Panc1 (cell line): ENCODE measurements at regions not wholly inside any gene's neighbourhood (a gene's known extent, or its start where the extent isn't known, plus 50 kb on each side); places are given as distances from the start of the nearest gene placed in this dataset.

ENCODE experiments used
- ATAC-seq: fragments of 200-7000 bp; cut with Tn5 transposase; 2 replicates; pipeline ENCODE4 v1.9.1; 2020; ENCODE audit warnings: mild to moderate bottlenecking, moderate library complexity
- BruUV-seq: library from RNA; stranded (reverse); fragments of 400-500 nt; replicated peaks from 2 replicates; lab custom pipeline; 2021; lab: Mats Ljungman, UMichigan
- CTCF ChIA-PET: fragments of 300-600 bp; sonication (Branson Sonifier 250); formaldehyde crosslinking; loops from one replicate; lab custom pipeline; 2022; ENCODE audit warnings: antibody characterized with exemption; lab: Charles Lee
- POLR2A ChIA-PET: fragments of 300-600 bp; sonication (Branson Sonifier 250); formaldehyde crosslinking; loops from one replicate; lab custom pipeline; 2022; ENCODE audit warnings: antibody characterized with exemption; lab: Charles Lee
- DNase-seq: peaks from one replicate; pipeline ENCODE4 v3.0.0-alpha.2; 2010; ENCODE audit warnings: low read depth, low spot score
- H3K27ac ChIP-seq: 2 replicates; pipeline ENCODE4 v1.5.1; 2011; ENCODE audit warnings: mild to moderate bottlenecking, low read length, inconsistent platforms
- H3K27me3 ChIP-seq: fragments of 200-500 bp; sonication (Bioruptor generic); 2 replicates; pipeline ENCODE4 v1.6.0; 2014; ENCODE audit warnings: low read length, inconsistent platforms; ENCODE audit not compliant: control insufficient read depth, insufficient read depth
- H3K36me3 ChIP-seq: fragments of 200-500 bp; sonication (Bioruptor generic); 2 replicates; pipeline ENCODE4 v1.5.1; 2014; ENCODE audit warnings: inconsistent platforms, mild to moderate bottlenecking, low read length, moderate library complexity; ENCODE audit not compliant: control insufficient read depth, insufficient read depth
- H3K4me1 ChIP-seq: 2 replicates; pipeline ENCODE4 v1.5.1; 2011; ENCODE audit warnings: inconsistent platforms, mild to moderate bottlenecking, low read length, moderate library complexity; ENCODE audit not compliant: control insufficient read depth, insufficient read depth
- H3K4me3 ChIP-seq, 2 experiments: 2 replicates each; pipeline ENCODE4 v1.5.1; 2011 to 2012; ENCODE audit warnings: low read depth in 2 of 2, low read length in 2 of 2, mild to moderate bottlenecking in 2 of 2, inconsistent platforms in 1 of 2, moderate library complexity in 1 of 2
- H3K9me3 ChIP-seq: fragments of 200-500 bp; sonication (Bioruptor generic); 2 replicates; pipeline ENCODE4 v1.5.1; 2014; ENCODE audit warnings: low read depth, mild to moderate bottlenecking, inconsistent platforms, low read length, moderate library complexity; ENCODE audit not compliant: control insufficient read depth, insufficient read depth
- POLR2AphosphoS5 ChIP-seq: IDR thresholded peaks from 2 replicates; pipeline ENCODE4 v1.6.1; 2012; ENCODE audit warnings: mild to moderate bottlenecking, low read depth, low read length, moderate library complexity
- SIN3A ChIP-seq: IDR thresholded peaks from 2 replicates; pipeline ENCODE4 v1.6.1; 2012; ENCODE audit warnings: low read depth, mild to moderate bottlenecking, low read length, moderate library complexity, borderline replicate concordance; ENCODE audit not compliant: insufficient read depth
- TCF7L2 ChIP-seq: IDR thresholded peaks from 2 replicates; pipeline ENCODE4 v1.6.1; 2011; ENCODE audit warnings: mild to moderate bottlenecking, low read depth, low read length, inconsistent platforms
- in situ Hi-C: cut with HindIII; loops from 2 replicates; pipeline ENCODE4 v1.10.0; 2016; ENCODE audit warnings: low sequenced_read_pairs, low pct_unique_long_range_greater_than_20kb
- intact Hi-C: fragments of 100-400 bp; cut with micrococcal nuclease; formaldehyde crosslinking; loops from one replicate; pipeline ENCODE4 v1.10.0; 2022; ENCODE audit not compliant: unreplicated experiment
- TF ChIP-seq, protein P1 (sequence below): fragments of 450-650 bp; IDR thresholded peaks from 2 replicates; pipeline ENCODE4 v1.5.1; 2017; ENCODE audit warnings: mild to moderate bottlenecking
- TF ChIP-seq, protein P2 (sequence below), 2 experiments: IDR thresholded peaks; 2 replicates each; pipeline ENCODE4 v1.6.1; 2011 to 2012; ENCODE audit warnings: low read depth in 2 of 2, control low read depth in 1 of 2, low read length in 1 of 2, mild to moderate bottlenecking in 1 of 2, moderate library complexity in 1 of 2; ENCODE audit not compliant: insufficient read depth in 1 of 2

DNA sequence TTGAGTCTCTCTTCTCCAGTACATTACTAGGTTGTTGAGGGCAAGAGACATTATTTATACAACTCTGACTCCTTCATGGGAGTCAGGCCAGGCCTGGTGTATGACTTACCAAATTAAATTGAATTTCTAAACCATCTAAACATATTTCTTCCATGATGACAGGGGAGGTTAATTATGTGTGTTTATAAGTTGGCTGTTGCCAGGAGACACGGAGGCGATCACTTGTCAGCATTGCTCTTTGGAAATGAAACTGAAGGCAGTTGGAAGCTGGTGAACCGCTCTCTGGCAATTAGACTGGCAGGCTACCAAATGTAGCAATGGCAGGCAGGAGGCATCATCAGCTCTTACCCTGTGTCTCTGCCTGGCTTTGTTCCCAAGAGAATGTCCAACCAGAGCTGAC lies 241.4 kb downstream of the KCNS3 start:
- H3K27ac ChIP-seq, result no peak overlapping the region
- no peak overlapping the region for H3K4me3 ChIP-seq
- H3K4me1 ChIP-seq, result no peaks in the 10 kb centered on the region
- DNase-seq (no peak), ATAC-seq (no peak)
- in situ Hi-C loops, result no loop called here
- BruUV-seq, result no TSS peak
- ChIA-PET CTCF (no interaction called here), POLR2A (no interaction called here)
- intact Hi-C loops, result no loop called here
- H3K27me3 ChIP-seq, result no peaks in the 10 kb centered on the region
- no peaks in the 10 kb centered on the region for H3K36me3 ChIP-seq
- TF ChIP-seq TCF7L2 (no peak), POLR2AphosphoS5 (no peak), SIN3A (no peak)
- TF ChIP-seq, protein P1, sequence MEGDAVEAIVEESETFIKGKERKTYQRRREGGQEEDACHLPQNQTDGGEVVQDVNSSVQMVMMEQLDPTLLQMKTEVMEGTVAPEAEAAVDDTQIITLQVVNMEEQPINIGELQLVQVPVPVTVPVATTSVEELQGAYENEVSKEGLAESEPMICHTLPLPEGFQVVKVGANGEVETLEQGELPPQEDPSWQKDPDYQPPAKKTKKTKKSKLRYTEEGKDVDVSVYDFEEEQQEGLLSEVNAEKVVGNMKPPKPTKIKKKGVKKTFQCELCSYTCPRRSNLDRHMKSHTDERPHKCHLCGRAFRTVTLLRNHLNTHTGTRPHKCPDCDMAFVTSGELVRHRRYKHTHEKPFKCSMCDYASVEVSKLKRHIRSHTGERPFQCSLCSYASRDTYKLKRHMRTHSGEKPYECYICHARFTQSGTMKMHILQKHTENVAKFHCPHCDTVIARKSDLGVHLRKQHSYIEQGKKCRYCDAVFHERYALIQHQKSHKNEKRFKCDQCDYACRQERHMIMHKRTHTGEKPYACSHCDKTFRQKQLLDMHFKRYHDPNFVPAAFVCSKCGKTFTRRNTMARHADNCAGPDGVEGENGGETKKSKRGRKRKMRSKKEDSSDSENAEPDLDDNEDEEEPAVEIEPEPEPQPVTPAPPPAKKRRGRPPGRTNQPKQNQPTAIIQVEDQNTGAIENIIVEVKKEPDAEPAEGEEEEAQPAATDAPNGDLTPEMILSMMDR, result no peak
- H3K9me3 ChIP-seq, result no peaks in the 10 kb centered on the region

DNA sequence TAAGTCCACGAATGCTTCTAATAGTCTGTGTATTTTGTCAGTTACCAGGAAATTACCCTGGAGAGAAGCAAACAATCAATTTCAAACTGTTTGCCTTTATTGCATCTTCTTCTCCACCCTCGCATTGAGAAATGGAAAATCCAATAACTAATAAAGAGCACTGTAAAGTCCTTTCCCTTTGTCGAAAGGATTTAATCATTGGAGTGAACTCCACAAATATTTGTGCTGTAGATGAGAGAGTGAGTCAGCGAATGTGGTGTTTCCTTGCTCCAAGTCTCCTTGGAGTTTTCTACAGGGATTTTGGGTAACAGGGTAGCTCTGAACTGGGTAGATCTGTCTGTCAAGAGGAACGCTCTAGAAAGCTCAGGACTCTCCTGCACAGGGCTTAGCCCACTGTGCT lies 240.2 kb downstream of the KCNS3 start:
- no peaks in the 10 kb centered on the region for H3K4me1 ChIP-seq
- no peaks in the 10 kb centered on the region for H3K36me3 ChIP-seq
- intact Hi-C loops (no loop called here), in situ Hi-C loops (no loop called here)
- H3K4me3 ChIP-seq, result no peak overlapping the region
- TF ChIP-seq, protein P1, result no peak
- TF ChIP-seq, protein P2, sequence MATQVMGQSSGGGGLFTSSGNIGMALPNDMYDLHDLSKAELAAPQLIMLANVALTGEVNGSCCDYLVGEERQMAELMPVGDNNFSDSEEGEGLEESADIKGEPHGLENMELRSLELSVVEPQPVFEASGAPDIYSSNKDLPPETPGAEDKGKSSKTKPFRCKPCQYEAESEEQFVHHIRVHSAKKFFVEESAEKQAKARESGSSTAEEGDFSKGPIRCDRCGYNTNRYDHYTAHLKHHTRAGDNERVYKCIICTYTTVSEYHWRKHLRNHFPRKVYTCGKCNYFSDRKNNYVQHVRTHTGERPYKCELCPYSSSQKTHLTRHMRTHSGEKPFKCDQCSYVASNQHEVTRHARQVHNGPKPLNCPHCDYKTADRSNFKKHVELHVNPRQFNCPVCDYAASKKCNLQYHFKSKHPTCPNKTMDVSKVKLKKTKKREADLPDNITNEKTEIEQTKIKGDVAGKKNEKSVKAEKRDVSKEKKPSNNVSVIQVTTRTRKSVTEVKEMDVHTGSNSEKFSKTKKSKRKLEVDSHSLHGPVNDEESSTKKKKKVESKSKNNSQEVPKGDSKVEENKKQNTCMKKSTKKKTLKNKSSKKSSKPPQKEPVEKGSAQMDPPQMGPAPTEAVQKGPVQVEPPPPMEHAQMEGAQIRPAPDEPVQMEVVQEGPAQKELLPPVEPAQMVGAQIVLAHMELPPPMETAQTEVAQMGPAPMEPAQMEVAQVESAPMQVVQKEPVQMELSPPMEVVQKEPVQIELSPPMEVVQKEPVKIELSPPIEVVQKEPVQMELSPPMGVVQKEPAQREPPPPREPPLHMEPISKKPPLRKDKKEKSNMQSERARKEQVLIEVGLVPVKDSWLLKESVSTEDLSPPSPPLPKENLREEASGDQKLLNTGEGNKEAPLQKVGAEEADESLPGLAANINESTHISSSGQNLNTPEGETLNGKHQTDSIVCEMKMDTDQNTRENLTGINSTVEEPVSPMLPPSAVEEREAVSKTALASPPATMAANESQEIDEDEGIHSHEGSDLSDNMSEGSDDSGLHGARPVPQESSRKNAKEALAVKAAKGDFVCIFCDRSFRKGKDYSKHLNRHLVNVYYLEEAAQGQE (IDR thresholded peaks at IDR 0.05; ENCODE audit: insufficient read depth in 1 of 2, low read depth in 2 of 2, low read length in 1 of 2), result no peak
- TF ChIP-seq SIN3A (no peak), POLR2AphosphoS5 (no peak), TCF7L2 (no peak)
- ChIA-PET CTCF (no interaction called here), POLR2A (no interaction called here)
- H3K9me3 ChIP-seq, result no peaks in the 10 kb centered on the region
- DNase-seq, result no peak
- no peaks in the 10 kb centered on the region for H3K27me3 ChIP-seq
- no peak overlapping the region for H3K27ac ChIP-seq
- no TSS peak for BruUV-seq
- no peak for ATAC-seq

DNA sequence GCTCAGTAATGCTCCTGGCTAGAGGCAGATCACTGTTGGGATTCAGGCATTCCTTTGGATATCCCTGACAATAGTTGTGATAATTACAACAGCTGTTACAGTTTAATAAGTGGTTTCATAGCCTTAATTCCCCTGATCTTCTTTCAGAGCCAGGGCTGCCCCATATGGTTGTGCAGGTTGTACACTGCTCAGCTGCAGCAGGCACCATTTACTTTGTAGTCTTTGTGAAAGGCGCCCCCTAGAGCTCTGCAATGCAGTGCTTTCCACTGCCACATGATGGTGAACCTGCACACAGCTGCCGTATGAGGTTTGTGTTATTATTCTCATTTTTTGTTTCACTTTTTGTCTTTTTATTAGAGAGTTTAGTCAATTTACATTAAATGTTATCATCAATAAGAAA lies 239.1 kb downstream of the KCNS3 start:
- H3K36me3 ChIP-seq, result no peaks in the 10 kb centered on the region
- intact Hi-C loops (no loop called here), in situ Hi-C loops (no loop called here)
- ChIA-PET CTCF (no interaction called here), POLR2A (no interaction called here)
- BruUV-seq, result no TSS peak
- H3K27me3 ChIP-seq, result no peaks in the 10 kb centered on the region
- TF ChIP-seq POLR2AphosphoS5 (no peak), TCF7L2 (no peak), SIN3A (no peak)
- TF ChIP-seq, protein P2 (IDR thresholded peaks at IDR 0.05; ENCODE audit: insufficient read depth in 1 of 2, low read depth in 2 of 2, low read length in 1 of 2), result no peak
- TF ChIP-seq, protein P1, result peak; percentile 45
- H3K4me1 ChIP-seq, result no peaks in the 10 kb centered on the region
- H3K27ac ChIP-seq, result no peak overlapping the region
- H3K9me3 ChIP-seq, result no peaks in the 10 kb centered on the region
- ATAC-seq, result no peak
- H3K4me3 ChIP-seq, result no peak overlapping the region
- DNase-seq, result no peak
